SW480 (cell line): ENCODE measurements at regions not wholly inside any gene's neighbourhood (a gene's known extent, or its start where the extent isn't known, plus 50 kb on each side); places are given as distances from the start of the nearest gene placed in this dataset.

Experiments used
- DNase-seq: peaks from one replicate; pipeline ENCODE4 v3.0.0-alpha.2; 2016; ENCODE audit warnings: low spot score

GRCh38 chr20:51876313-51876940, 74.1 kb upstream of the SALL4 start:
- peak; percentile 50 for DNase-seq

- no peak for DNase-seq
These were observed 71.3 kb upstream of the SALL4 start for GRCh38 chr20:51873652-51874051.

GRCh38 chr20:51871943-51872342, 69.6 kb upstream of the SALL4 start:
- peak; percentile 32 for DNase-seq

GRCh38 chr20:51869002-51869401, 66.7 kb upstream of the SALL4 start:
- no peak for DNase-seq

- DNase-seq: no peak
These were observed 64.9 kb upstream of the SALL4 start for GRCh38 chr20:51867251-51867650.

- no peak for DNase-seq
These were observed 62.6 kb upstream of the SALL4 start for GRCh38 chr20:51864967-51865366.

GRCh38 chr20:51862796-51863195, 60.5 kb upstream of the SALL4 start:
- DNase-seq: peak; percentile 61

- no peak for DNase-seq
These were observed 59.6 kb upstream of the SALL4 start for GRCh38 chr20:51861726-51862466.

- peak; percentile 87 for DNase-seq
These were observed 58.0 kb upstream of the SALL4 start for GRCh38 chr20:51860111-51860882.

GRCh38 chr20:51856432-51856831, 54.1 kb upstream of the SALL4 start:
- DNase-seq: no peak

GRCh38 chr20:51854921-51855320, 52.6 kb upstream of the SALL4 start:
- no peak for DNase-seq
